Right lobe of liver (tissue), 6 donors: ENCODE measurements at regions not wholly inside any gene's neighbourhood (a gene's known extent, or its start where the extent isn't known, plus 50 kb on each side); places are given as distances from the start of the nearest gene placed in this dataset.

ENCODE experiments used
- ATAC-seq, 4 donors: fragments of 200-7000 bp; cut with Tn5 transposase; one replicate each; pipeline ENCODE4 v1.9.1; 2020; ENCODE audit warnings: mild to moderate bottlenecking in 4 of 4, moderate library complexity in 4 of 4
- DNase-seq, 3 donors: peaks; one replicate each; pipeline ENCODE4 v3.0.0-alpha.2; 2020
- H3K27ac ChIP-seq, 3 donors: fragments of 200-600 bp; one replicate each; pipeline ENCODE4 v1.8.0; 2022
- H3K27me3 ChIP-seq, 2 donors: fragments of 200-600 bp; one replicate each; pipeline ENCODE4 v1.8.0; 2022
- H3K36me3 ChIP-seq, 4 donors: fragments of 200-600 bp; sonication (generic) in 1 of 4; one replicate each; pipeline versions ENCODE4 v1.5.1 to v1.8.0; 2017 to 2022; ENCODE audit warnings: control low read depth in 1 of 4
- H3K4me1 ChIP-seq, 4 donors: fragments of 200-600 bp; sonication (generic) in 1 of 4; one replicate each; pipeline versions ENCODE4 v1.5.1 to v1.8.0; 2017 to 2022; ENCODE audit warnings: control low read depth in 1 of 4
- H3K4me3 ChIP-seq, 3 donors: fragments of 200-600 bp; one replicate each; pipeline ENCODE4 v1.8.0; 2022
- H3K9me3 ChIP-seq, 4 donors: fragments of 200-600 bp; sonication (generic) in 1 of 4; one replicate each; pipeline versions ENCODE4 v1.5.1 to v1.8.0; 2017 to 2022; ENCODE audit warnings: control low read depth in 1 of 4
- CTCF ChIP-seq, 4 donors: fragments of 200-600 bp in 3 of 4; fragments of 450-650 bp in 1 of 4; IDR thresholded peaks; one replicate each; pipeline versions ENCODE4 v1.5.1 to v1.8.0; 2016 to 2022; ENCODE audit warnings: antibody characterized with exemption in 4 of 4, mild to moderate bottlenecking in 2 of 4
- POLR2A ChIP-seq: fragments of 450-650 bp; IDR thresholded peaks from one replicate; pipeline ENCODE4 v1.6.1; 2017; ENCODE audit warnings: antibody characterized with exemption, mild to moderate bottlenecking
- WGBS: methylation state at CpG from one replicate; pipeline ENCODE4 v1.1.6; 2018; ENCODE audit warnings: low coverage, low lambda C conversion rate; ENCODE audit not compliant: insufficient coverage; ENCODE audit errors: missing lambda C conversion rate; 5-methylcytosine and 5-hydroxymethylcytosine counted together
- intact Hi-C, 2 donors: fragments of 100-400 bp; cut with DNase I; formaldehyde crosslinking; loops; one replicate each; pipeline versions ENCODE4 v1.11.2 to v1.14.1; 2022
- donor health status: DM: no; HTN: yes; CAD: no.
- donor health status: DM: no; HTN: no; CAD: no.
- donor health status: DM: no; HTN: no; CAD: no.
- donor health status: DM: no; HTN: yes; CAD: no.
- donor health status: DM: no; HTN: yes; CAD: no.

DNA sequence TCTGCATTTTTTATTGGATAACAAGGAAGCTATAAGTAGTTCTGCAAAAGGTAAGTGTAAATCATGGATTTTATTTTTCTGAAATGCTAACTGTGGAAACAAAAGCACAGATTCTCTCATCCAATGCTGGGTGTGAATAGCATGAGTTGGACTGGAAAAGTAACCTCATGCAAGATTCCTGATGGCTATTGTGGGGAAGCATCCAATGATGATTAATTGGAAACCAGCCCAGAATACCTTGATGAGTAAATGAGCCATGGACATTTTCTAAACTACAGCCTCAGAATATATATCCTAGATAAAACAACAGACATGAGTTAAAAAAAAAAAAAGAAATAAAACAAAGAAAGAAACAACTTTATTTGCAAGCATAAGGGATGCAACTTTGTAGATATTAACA lies 934.6 kb downstream of the CCSER2 start:
- Histone ChIP-seq H3K27me3 (no peaks in the 10 kb centered on the region), H3K27ac (no peak overlapping the region), H3K9me3 (no peaks in the 10 kb centered on the region), H3K4me1 (no peaks in the 10 kb centered on the region), H3K36me3 (no peaks in the 10 kb centered on the region), H3K4me3 (no peak overlapping the region)
- no peak for TF ChIP-seq POLR2A
- no peak for TF ChIP-seq CTCF (IDR thresholded peaks at IDR 0.05)
- ATAC-seq (no peak), DNase-seq (no peak)
- intact Hi-C loops = no loop called here

DNA sequence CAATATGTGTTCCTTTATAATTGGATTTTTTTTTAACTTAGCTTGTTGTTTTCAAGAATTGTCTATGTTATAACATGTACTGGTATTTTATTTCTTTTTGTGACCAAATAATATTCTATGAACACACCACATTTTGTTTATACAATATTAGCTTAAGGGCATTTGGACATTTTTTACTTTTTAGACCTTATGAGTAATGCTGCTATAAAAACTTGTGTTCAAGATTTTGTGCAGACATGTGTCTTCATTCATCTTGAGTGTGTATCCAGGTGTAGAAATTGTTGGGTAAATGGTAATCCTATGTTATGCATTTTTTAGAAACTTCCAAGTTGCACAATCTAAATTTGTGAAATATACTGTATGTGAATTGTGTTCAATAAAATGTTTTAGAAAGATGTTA lies 936.7 kb downstream of the CCSER2 start:
- ATAC-seq (no peak), DNase-seq (no peak)
- no peaks in the 10 kb centered on the region for H3K9me3 ChIP-seq
- H3K27me3 ChIP-seq = no peaks in the 10 kb centered on the region
- no peaks in the 10 kb centered on the region for H3K36me3 ChIP-seq
- TF ChIP-seq POLR2A (no peak), CTCF (IDR thresholded peaks at IDR 0.05) (no peak)
- intact Hi-C loops = no loop called here
- no peaks in the 10 kb centered on the region for H3K4me1 ChIP-seq
- no peak overlapping the region for H3K4me3 ChIP-seq
- H3K27ac ChIP-seq = no peak overlapping the region

DNA sequence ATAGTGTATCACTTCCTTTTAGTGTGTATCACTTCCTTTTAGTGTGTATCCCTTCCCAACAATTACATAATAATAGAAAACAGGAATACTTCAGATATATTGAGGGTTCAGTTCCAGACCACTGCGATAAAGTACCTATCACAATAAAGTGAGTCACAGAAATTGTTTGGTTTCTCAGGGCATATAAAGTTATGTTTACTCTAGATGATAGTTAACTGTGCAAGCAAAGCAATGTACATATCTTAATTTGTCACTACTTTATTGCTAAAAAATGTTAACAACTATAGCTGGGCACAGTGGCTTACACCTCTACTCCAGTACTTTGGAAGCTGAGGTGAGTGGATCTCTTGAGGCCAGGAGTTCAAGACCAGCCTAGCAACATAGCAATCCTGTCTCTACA lies 938.4 kb downstream of the CCSER2 start:
- DNase-seq (no peak), ATAC-seq (no peak)
- H3K4me1 ChIP-seq = no peaks in the 10 kb centered on the region
- no peaks in the 10 kb centered on the region for H3K36me3 ChIP-seq
- 50% methylated on average over 1 of the region's 1 CpG for WGBS
- H3K9me3 ChIP-seq = peaks cover 0 to 7% (median 0%) of the 10 kb centered on the region in 4 donors
- H3K27me3 ChIP-seq = no peaks in the 10 kb centered on the region
- TF ChIP-seq POLR2A (no peak), CTCF (IDR thresholded peaks at IDR 0.05) (no peak)
- no peak overlapping the region for H3K4me3 ChIP-seq
- intact Hi-C loops = no loop called here
- no peak overlapping the region for H3K27ac ChIP-seq

DNA sequence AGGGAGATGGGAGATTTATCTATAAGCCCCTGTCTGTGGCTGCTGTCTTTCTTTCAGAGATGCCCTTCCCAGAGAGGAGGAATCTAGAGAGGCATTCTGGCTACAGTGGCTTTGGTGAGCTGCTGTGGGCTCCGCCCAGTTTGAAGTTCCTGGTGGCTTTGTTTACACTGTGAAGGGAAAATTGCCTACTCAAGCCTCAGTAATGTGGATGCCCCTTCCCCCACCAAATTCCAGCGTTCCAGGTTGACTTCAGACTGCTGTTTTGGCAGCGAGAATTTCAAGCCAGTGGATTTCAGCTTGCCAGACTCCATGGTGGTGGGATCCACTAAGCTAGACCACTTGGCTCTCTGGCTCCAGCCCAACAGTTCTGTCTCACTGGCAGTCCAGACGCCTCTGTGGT lies 951.6 kb downstream of the CCSER2 start:
- ATAC-seq (peak; percentile 61 to 91 (median 82)), DNase-seq (peak; percentile 45 to 73 (median 62))
- no peak for TF ChIP-seq CTCF (IDR thresholded peaks at IDR 0.05)
- H3K36me3 ChIP-seq = no peaks in the 10 kb centered on the region
- H3K4me3 ChIP-seq = no peak overlapping the region
- peaks cover 0 to 11% (median 4%) of the 10 kb centered on the region in 4 donors for H3K4me1 ChIP-seq
- no peak overlapping the region for H3K27ac ChIP-seq
- no peaks in the 10 kb centered on the region for H3K9me3 ChIP-seq
- H3K27me3 ChIP-seq = no peaks in the 10 kb centered on the region
- intact Hi-C loops = no loop called here
- 17% methylated on average over 1 of the region's 4 CpGs for WGBS
